Chondrocyte (in vitro differentiated cells): ENCODE measurements at regions not wholly inside any gene's neighbourhood (a gene's known extent, or its start where the extent isn't known, plus 50 kb on each side); places are given as distances from the start of the nearest gene placed in this dataset.

Experiments
- DNase-seq: peaks from one replicate; pipeline ENCODE4 v3.0.0; 2021; ENCODE audit warnings: mixed read lengths, low spot score
- H3K27ac Mint-ChIP-seq: one replicate; pipeline ENCODE4 v1.8.0; 2021; ENCODE audit warnings: mild to moderate bottlenecking, moderate library complexity, mixed read lengths; ENCODE audit not compliant: unreplicated experiment
- H3K27me3 Mint-ChIP-seq: 2 replicates; pipeline ENCODE4 v1.8.0; 2021; ENCODE audit warnings: low read depth, mixed read lengths
- H3K36me3 Mint-ChIP-seq: 2 replicates; pipeline ENCODE4 v1.8.0; 2021; ENCODE audit warnings: low read depth, mixed read lengths
- H3K4me1 Mint-ChIP-seq: 2 replicates; pipeline ENCODE4 v1.8.0; 2021; ENCODE audit warnings: low read depth, mild to moderate bottlenecking, mixed read lengths
- H3K4me3 Mint-ChIP-seq: one replicate; pipeline ENCODE4 v1.8.0; 2021; ENCODE audit warnings: mild to moderate bottlenecking, moderate library complexity, mixed read lengths; ENCODE audit not compliant: unreplicated experiment
- H3K9me3 Mint-ChIP-seq: 2 replicates; pipeline ENCODE4 v1.8.0; 2021; ENCODE audit warnings: low read depth, mixed read lengths
- TF ChIP-seq, protein P1 (sequence below): fragments of 200-600 bp; sonication (generic); IDR thresholded peaks from 2 replicates; pipeline ENCODE4 v1.5.0; 2021; ENCODE audit warnings: antibody characterized with exemption, mild to moderate bottlenecking, moderate library complexity

DNA sequence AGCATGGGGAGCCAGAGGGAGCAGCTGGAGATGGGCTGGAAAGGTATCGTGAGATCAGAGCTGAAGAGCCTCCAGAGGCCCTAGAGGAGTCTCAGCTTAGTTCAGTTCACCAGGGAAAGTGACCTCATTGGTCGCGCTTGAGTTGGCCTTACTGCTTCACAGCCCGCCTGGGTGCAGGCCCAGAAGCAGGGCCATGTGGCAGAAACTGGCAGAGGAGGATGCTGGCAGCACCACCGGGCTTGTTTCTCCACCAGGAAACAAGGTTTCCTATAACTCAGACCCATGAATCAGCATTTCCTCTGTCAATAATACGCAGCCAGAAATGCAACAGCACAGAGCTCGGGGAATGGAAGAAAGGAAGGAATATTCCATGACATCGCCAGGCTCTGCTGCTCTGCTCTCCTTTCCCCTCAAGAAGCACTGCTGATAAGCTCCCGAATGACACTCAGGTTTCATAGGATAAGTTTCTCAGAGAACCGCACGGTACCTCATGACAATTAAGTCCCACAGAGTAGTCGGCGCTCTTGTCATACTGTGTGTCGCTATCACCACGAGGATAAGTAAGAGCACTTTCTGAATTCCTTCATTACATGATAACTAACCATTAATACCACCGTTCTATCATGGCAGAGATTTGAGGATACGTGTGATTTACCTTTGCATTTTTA lies 147.1 kb upstream of the LPP start:
- no peak for DNase-seq
- Mint-ChIP-seq H3K9me3 (peaks cover 9% of the 10 kb centered on the region), H3K27ac (no peak overlapping the region), H3K4me3 (no peak overlapping the region), H3K4me1 (no peaks in the 10 kb centered on the region), H3K36me3 (peaks cover 3% of the 10 kb centered on the region), H3K27me3 (no peaks in the 10 kb centered on the region)
- TF ChIP-seq, protein P1, sequence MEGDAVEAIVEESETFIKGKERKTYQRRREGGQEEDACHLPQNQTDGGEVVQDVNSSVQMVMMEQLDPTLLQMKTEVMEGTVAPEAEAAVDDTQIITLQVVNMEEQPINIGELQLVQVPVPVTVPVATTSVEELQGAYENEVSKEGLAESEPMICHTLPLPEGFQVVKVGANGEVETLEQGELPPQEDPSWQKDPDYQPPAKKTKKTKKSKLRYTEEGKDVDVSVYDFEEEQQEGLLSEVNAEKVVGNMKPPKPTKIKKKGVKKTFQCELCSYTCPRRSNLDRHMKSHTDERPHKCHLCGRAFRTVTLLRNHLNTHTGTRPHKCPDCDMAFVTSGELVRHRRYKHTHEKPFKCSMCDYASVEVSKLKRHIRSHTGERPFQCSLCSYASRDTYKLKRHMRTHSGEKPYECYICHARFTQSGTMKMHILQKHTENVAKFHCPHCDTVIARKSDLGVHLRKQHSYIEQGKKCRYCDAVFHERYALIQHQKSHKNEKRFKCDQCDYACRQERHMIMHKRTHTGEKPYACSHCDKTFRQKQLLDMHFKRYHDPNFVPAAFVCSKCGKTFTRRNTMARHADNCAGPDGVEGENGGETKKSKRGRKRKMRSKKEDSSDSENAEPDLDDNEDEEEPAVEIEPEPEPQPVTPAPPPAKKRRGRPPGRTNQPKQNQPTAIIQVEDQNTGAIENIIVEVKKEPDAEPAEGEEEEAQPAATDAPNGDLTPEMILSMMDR, result no peak

DNA sequence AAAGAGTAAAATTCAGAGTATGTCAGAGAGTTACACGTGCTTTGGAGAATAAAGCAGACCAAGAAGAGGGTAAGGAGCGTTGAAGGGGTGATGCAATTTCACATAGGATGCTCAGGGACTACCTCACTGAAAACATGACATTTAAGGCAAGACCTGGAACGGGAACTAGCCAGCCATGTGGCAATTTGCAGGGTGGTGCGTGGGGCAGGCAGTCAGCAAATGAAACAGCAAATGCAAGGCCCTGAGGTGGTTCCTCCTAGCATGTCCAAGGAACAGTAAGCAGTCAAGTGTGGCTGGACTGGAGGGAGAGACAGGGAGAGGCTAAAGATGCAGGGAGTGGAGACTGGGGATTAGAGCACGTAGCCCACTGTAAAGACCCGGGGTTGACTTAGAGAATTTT lies 146.1 kb upstream of the LPP start:
- TF ChIP-seq, protein P1, result no peak
- DNase-seq, result no peak
- H3K9me3 Mint-ChIP-seq, result peaks cover 12% of the 10 kb centered on the region
- no peaks in the 10 kb centered on the region for H3K27me3 Mint-ChIP-seq
- peaks cover 3% of the 10 kb centered on the region for H3K36me3 Mint-ChIP-seq
- H3K4me3 Mint-ChIP-seq, result no peak overlapping the region
- H3K27ac Mint-ChIP-seq, result no peak overlapping the region
- H3K4me1 Mint-ChIP-seq, result no peaks in the 10 kb centered on the region

DNA sequence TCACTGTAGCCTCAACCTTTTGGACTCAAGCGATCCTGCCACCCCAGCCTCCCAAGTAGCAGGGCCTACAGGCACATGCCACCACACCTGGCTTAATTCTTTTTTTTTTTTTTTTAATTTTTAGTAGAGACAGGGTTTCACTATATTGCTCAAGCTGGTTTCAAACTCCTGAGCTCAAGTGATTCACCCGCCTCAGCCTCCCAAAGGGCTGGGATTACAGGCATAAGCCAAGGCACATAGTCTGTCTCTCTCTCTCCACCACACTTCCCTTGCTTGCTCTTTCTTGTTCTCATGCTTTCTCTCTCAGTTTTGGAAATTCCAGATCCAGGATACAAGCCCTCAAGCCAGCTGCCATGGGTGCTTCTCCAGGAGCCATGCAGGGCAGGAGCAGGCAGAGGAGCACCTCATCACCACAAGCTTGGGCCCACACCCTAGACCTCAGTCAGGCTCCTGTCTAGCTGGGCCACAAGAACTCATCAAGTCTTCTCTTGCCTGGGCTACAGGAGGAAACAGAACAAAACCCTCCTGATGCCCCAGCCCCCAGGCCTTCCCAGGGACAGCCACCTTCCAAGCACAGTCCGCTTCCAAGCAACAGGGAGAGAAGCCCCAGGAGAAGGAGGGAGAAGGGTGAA lies 145.3 kb upstream of the LPP start:
- no peak for DNase-seq

DNA sequence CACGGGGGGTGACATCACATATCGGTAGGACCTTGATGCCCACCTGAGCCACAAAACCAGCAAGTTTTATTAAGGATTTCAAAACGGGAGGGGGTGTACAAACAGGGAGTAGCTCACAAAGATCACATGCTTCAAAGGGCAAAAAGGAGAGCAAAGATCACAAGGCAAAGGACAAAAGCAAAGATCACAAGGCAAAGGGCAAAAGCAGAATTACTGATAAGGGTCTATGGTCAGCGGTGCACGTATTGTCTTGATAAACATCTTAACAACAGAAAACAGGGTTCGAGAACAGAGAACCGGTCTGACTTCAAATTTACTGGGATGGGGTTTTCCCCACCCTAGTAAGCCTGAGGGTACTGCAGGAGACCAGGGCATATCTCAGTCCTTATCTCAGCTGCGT lies 143.5 kb upstream of the LPP start:
- no peak for DNase-seq
- TF ChIP-seq, protein P1, result no peak
- Mint-ChIP-seq H3K27ac (no peak overlapping the region), H3K4me3 (no peak overlapping the region), H3K27me3 (no peaks in the 10 kb centered on the region), H3K4me1 (no peaks in the 10 kb centered on the region), H3K36me3 (peaks cover 3% of the 10 kb centered on the region), H3K9me3 (peaks cover 12% of the 10 kb centered on the region)

More for the DNA sequence above, 145.3 kb upstream of the LPP start:
- Mint-ChIP-seq H3K27me3 (no peaks in the 10 kb centered on the region), H3K4me1 (no peaks in the 10 kb centered on the region), H3K27ac (no peak overlapping the region), H3K9me3 (peaks cover 12% of the 10 kb centered on the region), H3K4me3 (no peak overlapping the region), H3K36me3 (peaks cover 3% of the 10 kb centered on the region)
- TF ChIP-seq, protein P1, result no peak

DNA sequence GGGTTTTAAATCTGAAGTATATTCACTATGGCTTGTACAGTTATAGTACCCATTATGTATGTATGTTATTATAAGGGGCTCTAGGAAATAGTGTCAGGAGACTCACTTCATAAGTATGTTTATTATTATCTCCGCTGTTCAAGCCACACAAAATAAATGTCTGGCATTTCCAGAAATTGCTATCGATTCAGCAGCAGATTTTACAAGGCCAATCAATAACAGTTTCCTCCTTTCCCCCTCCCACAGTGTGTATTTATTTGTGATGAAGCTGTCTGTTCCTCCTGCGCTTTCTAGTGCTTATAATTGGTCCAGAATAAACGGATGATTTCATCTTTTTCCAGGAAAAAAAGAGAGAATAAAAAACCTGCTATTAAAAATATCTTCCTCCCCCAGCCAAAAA lies 134.2 kb upstream of the LPP start:
- DNase-seq, result no peak
- H3K4me1 Mint-ChIP-seq, result peaks cover 15% of the 10 kb centered on the region
- H3K27ac Mint-ChIP-seq, result peak overlapping the region; percentile 51
- H3K36me3 Mint-ChIP-seq, result no peaks in the 10 kb centered on the region
- peaks cover 4% of the 10 kb centered on the region for H3K9me3 Mint-ChIP-seq
- TF ChIP-seq, protein P1, result no peak
- no peak overlapping the region for H3K4me3 Mint-ChIP-seq
- H3K27me3 Mint-ChIP-seq, result no peaks in the 10 kb centered on the region
